ENCODE measurements at regions not wholly inside any gene's neighbourhood (a gene's known extent, or its start where the extent isn't known, plus 50 kb on each side); places are given as distances from the start of the nearest gene placed in this dataset.

DNA sequence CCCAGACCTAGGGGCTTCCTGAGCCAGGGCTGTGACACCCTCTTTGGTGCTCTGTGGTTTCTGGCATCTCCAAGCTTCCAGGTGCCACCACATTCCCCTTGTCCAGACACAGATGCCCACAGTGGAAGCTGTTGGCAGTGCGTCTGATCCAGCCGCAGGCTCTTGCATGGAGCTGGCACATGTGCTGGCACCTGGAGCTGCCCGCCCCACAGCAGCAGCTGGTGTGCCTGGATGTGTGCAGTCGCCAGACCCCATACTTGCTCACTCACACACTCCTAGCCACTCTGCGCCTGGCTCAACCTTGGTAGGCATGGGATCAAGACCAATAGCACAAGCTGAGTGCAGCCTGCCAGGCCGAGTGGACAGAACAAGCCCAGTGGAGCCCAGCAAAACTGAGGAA lies 106.5 kb downstream of the LYZL1 start:
- no peaks in the 10 kb centered on the region for H3K36me3 Mint-ChIP-seq (ENCODE audit: low read depth)
- TF ChIP-seq, protein P1, sequence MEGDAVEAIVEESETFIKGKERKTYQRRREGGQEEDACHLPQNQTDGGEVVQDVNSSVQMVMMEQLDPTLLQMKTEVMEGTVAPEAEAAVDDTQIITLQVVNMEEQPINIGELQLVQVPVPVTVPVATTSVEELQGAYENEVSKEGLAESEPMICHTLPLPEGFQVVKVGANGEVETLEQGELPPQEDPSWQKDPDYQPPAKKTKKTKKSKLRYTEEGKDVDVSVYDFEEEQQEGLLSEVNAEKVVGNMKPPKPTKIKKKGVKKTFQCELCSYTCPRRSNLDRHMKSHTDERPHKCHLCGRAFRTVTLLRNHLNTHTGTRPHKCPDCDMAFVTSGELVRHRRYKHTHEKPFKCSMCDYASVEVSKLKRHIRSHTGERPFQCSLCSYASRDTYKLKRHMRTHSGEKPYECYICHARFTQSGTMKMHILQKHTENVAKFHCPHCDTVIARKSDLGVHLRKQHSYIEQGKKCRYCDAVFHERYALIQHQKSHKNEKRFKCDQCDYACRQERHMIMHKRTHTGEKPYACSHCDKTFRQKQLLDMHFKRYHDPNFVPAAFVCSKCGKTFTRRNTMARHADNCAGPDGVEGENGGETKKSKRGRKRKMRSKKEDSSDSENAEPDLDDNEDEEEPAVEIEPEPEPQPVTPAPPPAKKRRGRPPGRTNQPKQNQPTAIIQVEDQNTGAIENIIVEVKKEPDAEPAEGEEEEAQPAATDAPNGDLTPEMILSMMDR (IDR thresholded peaks at IDR 0.05; ENCODE audit: unreplicated experiment in 3 of 3) = no peak
- no peaks in the 10 kb centered on the region for H3K9me3 Mint-ChIP-seq
- H3K4me3 Mint-ChIP-seq = no peak overlapping the region
- H3K27ac Mint-ChIP-seq = no peak overlapping the region
- peaks cover 11% of the 10 kb centered on the region for H3K4me1 Mint-ChIP-seq
- H3K27me3 Mint-ChIP-seq (ENCODE audit: low read depth) = no peaks in the 10 kb centered on the region

DNA sequence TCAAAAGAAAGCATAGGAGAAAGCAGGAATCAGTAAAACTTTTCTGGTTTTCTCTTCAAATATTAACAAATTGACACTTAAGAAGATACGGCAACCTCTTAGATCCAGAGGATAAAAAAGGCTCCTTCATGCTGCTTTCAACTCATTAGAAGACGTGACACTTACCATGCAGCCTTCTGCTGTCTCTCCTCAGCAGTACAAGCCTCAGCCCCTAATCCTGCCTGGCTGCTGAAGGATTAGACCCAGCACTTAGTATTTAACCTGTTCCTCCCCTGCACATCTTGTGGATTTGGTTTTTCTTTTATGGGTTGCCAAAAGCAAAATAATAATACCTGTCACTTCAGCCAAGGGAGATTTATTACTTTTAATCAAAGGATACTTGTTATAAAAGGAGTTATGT lies 108.4 kb downstream of the LYZL1 start:
- Mint-ChIP-seq H3K9me3 (peaks cover 14% of the 10 kb centered on the region), H3K27me3 (ENCODE audit: low read depth) (no peaks in the 10 kb centered on the region), H3K4me1 (peaks cover 9% of the 10 kb centered on the region), H3K27ac (no peak overlapping the region), H3K36me3 (ENCODE audit: low read depth) (no peaks in the 10 kb centered on the region), H3K4me3 (no peak overlapping the region)
- TF ChIP-seq, protein P1 (IDR thresholded peaks at IDR 0.05; ENCODE audit: unreplicated experiment in 3 of 3) = no peak

DNA sequence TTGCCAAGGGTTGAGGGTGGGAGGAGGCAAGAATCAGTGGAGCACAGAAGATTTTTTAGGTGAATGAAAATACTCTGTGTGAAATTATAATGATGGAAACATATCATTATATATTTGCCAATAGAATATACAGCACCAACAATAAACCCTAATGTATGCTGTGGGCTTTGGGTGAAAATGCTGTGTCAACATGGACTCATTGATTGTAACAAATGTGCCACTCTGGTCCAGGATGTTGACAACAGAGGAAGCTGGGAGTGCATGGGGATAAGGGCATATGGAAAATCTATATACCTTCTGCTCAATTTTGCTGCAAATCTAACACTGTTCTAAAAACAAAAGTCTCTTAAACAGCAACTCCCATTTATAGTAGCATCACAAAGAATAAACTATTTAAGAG lies 114.3 kb downstream of the LYZL1 start:
- H3K36me3 Mint-ChIP-seq (ENCODE audit: low read depth) = no peaks in the 10 kb centered on the region
- H3K4me3 Mint-ChIP-seq = no peak overlapping the region
- H3K4me1 Mint-ChIP-seq = no peaks in the 10 kb centered on the region
- no peaks in the 10 kb centered on the region for H3K27me3 Mint-ChIP-seq (ENCODE audit: low read depth)
- peaks cover 37% of the 10 kb centered on the region for H3K9me3 Mint-ChIP-seq
- TF ChIP-seq, protein P1 (IDR thresholded peaks at IDR 0.05; ENCODE audit: unreplicated experiment in 3 of 3) = no peak
- no peak overlapping the region for H3K27ac Mint-ChIP-seq

DNA sequence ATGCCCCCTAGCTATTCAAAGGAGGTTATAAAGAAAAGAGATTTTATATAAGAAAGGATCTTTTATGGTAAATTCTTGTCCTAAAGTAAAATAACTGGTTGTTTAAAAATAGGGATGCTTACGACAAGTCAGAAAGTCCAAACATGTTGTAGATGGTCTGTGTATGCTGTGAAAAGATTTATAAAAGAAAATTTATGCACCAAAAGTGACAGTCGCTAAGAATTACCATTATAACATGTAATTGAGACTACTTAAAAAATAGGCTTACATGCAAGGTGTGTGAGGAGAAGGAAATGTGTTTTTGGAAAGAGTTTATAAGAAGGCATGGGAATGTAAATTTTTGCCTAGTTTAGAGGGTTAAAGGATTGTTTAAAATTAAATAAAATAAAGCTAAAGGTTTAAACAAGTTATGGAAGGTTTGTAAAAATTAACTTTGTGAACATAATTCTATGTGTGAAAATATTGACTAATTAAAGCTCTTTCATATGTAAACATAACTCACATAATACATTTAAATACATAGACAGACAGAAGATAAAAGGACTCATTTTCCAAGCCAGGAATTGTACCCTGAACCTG lies 118.5 kb downstream of the LYZL1 start:
- peaks cover 3% of the 10 kb centered on the region for H3K27me3 Mint-ChIP-seq (ENCODE audit: low read depth)

More for the DNA sequence above, 118.5 kb downstream of the LYZL1 start:
- H3K4me3 Mint-ChIP-seq = no peak overlapping the region
- H3K4me1 Mint-ChIP-seq = no peaks in the 10 kb centered on the region
- H3K27ac Mint-ChIP-seq = no peak overlapping the region
- no peaks in the 10 kb centered on the region for H3K36me3 Mint-ChIP-seq (ENCODE audit: low read depth)
- H3K9me3 Mint-ChIP-seq = peaks cover 36% of the 10 kb centered on the region
- TF ChIP-seq, protein P1 (IDR thresholded peaks at IDR 0.05; ENCODE audit: unreplicated experiment in 3 of 3) = no peak

All from nephron (organoid).